ENCODE measurements at regions not wholly inside any gene's neighbourhood (a gene's known extent, or its start where the extent isn't known, plus 50 kb on each side); places are given as distances from the start of the nearest gene placed in this dataset.

GRCh38 chr16:85294810-85295508, 182.7 kb upstream of the CIBAR2 start:
- TF ChIP-seq CTCF (IDR thresholded peaks at IDR 0.05) (no peak), POLR2A (IDR thresholded peaks at IDR 0.05) (no peak), POLR2AphosphoS5 (IDR thresholded peaks at IDR 0.05) (no peak)
